Right renal pelvis (tissue), 4 donors: ENCODE measurements at regions not wholly inside any gene's neighbourhood (a gene's known extent, or its start where the extent isn't known, plus 50 kb on each side); places are given as distances from the start of the nearest gene placed in this dataset.
"Not testable (repeated sequence)": the region's sequence is repeated elsewhere in the genome, so short reads cannot be mapped to it uniquely, and the experiment has no call there.

Experiments used
- DNase-seq, 4 donors: peaks; one replicate each; pipeline ENCODE4 v3.0.0-alpha.2; 2013; ENCODE audit warnings: low read depth in 4 of 4, low spot score in 3 of 4, missing footprints in 1 of 4

DNA sequence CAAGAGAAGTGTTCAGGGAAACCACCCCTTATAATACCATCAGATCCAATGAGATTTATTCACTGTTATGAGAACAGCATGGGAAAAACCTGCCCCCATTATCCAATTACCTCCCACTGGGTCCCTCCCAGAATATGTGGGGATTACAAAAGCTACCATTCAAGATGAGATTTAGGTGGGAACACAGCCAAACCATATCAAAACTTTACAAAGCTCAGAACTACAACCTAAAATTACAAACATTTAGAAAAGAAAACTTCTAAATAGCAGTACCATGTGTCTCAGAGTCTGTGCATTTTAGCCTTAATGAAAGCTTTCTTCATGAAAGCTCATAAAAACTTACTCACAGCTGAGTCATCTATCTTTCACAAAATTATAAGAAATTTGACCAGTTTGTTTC is 1442.8 kb upstream of the PCDH7 start:
- DNase-seq, result no peak

DNA sequence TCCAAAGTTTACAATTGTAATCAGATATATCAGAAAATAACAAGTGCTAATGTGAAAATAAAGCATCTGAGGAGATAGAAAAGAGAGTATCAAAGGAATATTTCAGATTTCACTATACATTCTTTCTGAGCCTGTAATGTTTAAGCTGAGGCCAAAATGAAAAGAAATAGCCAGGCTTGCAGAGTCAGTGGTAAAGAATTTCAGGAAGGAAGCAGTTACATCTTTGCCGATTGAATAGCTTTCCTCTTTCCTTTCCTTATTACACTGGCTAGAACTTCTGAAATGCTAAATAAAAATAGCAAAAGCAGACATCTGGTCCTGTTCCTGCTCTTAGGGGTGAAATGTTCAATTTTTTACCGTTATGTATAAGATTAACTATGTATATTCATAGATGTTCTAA is 1441.6 kb upstream of the PCDH7 start:
- DNase-seq, result no peak

DNA sequence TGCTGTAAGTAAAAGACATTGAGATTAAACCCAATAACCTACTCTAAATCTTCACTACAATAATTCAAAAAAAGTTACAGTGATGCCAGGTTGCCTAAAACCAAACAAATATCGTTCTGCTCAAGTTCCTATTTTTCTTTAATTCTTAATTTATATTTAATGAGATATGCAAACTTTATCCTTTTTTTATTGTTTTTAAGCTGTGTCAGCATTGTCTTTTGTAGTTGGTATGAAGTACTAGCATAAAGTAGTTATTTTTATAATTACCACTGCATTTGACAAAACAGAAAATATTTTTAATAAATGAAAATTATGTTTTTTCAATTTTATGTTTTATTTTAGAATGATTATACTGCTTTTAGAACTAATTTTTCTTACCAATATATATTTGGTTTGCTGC is 1431.1 kb upstream of the PCDH7 start:
- DNase-seq, result no peak

GRCh38 chr4:29295280-29295679 is 1424.9 kb upstream of the PCDH7 start:
- no peak for DNase-seq

- DNase-seq, result no peak
Observed at GRCh38 chr4:29304595-29304994, 1415.6 kb upstream of the PCDH7 start.

GRCh38 chr4:29307256-29307655 is 1412.9 kb upstream of the PCDH7 start:
- DNase-seq, result no peak

DNA sequence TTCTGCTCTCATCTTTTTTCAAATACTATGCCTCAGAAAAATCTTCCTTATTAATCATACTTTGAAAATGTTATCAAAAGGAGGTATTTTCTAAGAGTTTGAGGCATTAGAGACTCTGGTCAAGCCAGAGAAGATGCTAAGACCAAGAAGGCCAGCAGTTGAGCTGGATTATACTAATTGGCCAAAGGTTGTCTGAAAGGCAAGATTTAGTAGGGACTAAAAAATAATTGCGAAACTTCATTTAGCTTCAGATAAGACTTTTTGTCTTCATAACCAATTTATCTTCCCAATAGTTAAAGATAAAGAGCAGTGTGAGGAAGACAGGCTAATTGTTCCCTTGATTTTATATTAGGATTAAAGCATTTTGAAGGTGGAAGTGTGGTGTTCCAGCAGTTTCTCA is 1412.4 kb upstream of the PCDH7 start:
- no peak for DNase-seq

DNA sequence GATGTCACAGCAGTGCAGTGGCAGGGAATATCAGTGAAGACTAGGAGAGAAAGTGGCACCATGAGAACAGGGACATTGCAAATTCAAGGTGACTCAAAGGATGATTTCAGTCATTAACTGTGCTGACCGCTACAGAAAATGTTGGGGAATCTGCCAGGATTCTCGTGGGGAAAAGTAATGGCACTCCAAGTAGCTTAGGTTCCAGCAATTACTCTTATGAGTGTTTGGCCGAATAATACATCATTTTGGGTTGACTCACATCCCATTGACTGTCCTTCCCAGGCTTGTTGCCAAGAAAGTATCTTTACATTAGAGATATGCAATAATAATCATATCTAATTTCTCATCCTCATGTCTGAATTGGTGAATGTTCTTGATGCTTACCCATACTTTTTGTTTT is 1411.1 kb upstream of the PCDH7 start:
- no peak for DNase-seq

DNA sequence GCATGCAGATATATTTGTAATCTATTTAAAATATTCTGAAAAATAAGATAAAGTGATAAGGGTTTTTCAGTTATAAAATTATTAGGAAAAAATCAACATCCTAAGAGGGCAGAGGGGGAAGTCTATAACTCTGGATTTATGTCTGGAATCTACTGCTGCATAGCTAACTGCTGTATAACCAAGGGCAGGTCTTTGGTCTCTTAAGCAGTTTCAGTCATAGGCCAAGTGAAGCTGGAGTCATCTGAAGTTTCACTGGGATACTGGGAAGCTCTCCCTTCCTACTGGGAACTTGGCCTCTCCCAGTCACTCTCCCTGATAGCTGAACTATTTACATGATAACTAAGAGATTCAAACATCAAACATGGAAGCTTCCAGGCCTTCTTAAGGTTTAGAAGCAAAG is 1409.9 kb upstream of the PCDH7 start:
- DNase-seq, result no peak

DNA sequence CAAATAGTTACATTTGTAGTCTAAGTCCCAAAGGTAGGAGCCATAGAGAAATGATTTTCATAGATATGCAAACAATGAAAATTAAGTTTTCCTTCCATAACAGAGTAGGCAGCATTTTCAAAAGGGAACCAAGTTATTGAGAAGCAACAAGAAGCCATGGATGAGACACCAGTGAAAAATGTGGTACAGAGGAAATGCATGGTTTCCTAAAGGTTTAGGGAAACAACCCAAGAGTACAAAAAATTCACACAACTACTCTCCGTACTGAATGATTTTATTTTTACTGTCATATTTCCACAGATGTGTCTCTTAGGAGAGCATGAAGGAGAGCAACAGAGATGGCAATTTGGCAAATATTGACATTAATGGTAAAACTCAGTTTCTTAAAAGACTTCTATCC is 1408.9 kb upstream of the PCDH7 start:
- DNase-seq, result no peak

GRCh38 chr4:29319663-29320340 is 1400.4 kb upstream of the PCDH7 start:
- DNase-seq, result no peak

DNA sequence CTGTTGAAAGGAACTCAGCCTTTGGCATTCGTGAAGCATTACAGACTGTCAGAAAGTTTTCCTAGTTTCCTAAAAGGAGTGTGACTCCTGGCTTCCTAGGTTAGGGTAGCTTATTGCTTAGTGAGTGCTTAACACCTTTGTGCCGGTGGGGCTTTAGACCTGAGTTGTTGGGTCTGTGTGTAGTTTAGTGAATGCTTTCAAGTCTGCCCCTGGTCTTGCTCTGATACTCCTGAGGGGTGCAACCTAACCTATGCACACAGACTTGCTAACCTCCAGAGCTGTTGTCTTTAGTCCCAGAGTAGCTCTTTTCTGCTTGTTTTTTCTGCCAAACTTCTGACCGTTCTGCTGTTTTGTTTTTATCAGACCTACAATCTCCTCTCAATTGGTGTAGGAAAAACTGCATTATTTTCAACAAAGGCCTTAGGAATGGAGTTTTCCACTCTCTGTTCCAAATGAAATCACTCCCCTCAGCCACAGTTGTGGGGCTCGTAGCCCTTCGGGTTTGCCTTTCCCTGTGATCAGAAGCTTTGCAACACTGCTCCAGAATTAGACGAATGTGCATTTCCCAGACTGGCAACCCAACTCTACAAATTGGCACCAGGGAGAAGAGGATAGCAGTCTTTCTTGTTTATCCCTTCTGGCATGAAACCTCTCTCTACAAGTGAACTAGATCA is 1399.1 kb upstream of the PCDH7 start:
- DNase-seq, result no peak

DNA sequence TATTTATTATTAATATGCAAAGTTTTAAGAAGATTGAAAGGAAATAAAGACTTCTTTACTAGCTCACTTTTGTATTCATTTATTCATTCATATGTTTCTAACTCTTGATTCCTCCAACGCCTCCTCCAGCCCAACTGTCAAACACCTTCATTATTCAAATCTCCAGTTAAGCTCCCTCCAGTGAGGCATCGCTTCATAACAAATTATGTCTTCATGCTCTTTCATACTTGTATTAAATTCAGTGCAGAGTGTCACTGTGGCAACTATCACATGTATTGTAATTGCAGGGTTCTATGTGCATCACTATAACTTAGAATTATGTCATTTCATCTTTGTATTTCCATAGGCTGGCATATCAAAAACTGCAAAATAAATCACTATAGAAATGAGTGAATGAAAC is 1394.2 kb upstream of the PCDH7 start:
- no peak for DNase-seq

GRCh38 chr4:29326816-29327215 is 1393.4 kb upstream of the PCDH7 start:
- DNase-seq, result no peak

DNA sequence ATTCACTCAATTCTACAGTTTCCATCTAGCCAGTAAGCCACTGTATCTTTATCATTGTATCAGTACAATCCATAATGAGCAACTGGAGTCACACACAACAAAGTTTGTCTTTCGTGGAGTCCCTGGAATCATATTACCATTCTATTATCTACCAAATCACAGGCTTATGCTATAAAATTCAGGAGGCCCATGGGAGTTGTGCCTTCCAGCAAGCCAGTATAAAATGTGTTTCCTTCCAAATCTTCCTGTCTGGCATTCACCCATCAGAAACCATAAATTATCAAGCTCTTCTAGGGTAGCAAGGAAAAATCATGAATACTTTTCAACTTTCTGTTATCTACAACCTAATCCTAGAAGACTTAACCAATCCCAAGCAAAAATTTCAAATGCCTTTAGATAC is 1383.3 kb upstream of the PCDH7 start:
- no peak for DNase-seq

- DNase-seq, result no peak
Observed at GRCh38 chr4:29372971-29373370, 1347.2 kb upstream of the PCDH7 start.

- no peak for DNase-seq
Observed at GRCh38 chr4:29375716-29376115, 1344.5 kb upstream of the PCDH7 start.

GRCh38 chr4:29378237-29378636 is 1341.9 kb upstream of the PCDH7 start:
- DNase-seq, result not testable (repeated sequence)

GRCh38 chr4:29390921-29391320 is 1329.2 kb upstream of the PCDH7 start:
- DNase-seq, result no peak

DNA sequence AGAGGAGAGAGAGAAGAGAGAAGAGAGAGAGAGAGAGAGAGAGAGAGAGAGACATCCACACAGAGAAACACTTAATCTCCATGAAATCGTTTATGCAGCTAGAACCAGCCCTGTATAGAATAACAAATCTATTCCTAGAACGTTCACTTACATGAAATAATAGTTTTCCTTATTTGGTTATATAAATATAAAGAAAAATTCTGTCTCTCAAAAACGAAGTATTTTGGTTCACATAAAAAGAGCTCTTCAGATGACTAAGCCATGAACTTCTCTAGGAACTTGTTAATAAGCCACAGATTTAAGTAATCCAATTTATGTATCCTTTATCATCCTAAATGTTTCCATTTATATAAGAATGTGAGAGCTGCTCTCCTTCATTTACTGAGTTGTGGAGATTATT is 1315.1 kb upstream of the PCDH7 start:
- no peak for DNase-seq

DNA sequence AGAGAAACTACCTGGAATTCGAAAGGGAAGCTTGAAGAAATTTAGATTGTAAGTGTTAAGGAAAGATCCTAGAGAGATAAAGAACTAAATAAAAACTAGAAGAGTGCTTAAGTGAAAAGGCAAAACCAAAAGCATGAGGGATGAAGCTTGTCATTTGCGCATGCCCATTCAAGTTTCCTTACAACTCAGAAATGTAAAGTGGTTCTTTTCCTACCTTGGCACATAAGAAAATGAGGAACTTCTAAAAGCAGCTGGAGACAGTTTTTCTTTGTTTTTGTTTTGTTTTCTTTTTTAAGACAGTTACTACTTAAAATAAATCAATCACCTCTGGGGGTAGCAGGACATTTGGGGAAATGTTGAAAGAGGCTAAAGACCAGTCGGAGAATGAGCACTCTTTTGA is 1304.4 kb upstream of the PCDH7 start:
- no peak for DNase-seq

- no peak for DNase-seq
Observed at GRCh38 chr4:29423836-29424721, 1296.1 kb upstream of the PCDH7 start.
